Neuronal stem cell (in vitro differentiated cells): ENCODE measurements at regions not wholly inside any gene's neighbourhood (a gene's known extent, or its start where the extent isn't known, plus 50 kb on each side); places are given as distances from the start of the nearest gene placed in this dataset.

Experiments used
- DNase-seq: peaks from one replicate; pipeline ENCODE4 v3.0.0-alpha.2; 2013; ENCODE audit warnings: low spot score
- H2AFZ ChIP-seq: one replicate; pipeline ENCODE4 v1.6.1; 2013; ENCODE audit warnings: mild to moderate bottlenecking, low read length, inconsistent platforms
- H2AK5ac ChIP-seq: 2 replicates; pipeline ENCODE4 v1.6.1; 2013; ENCODE audit warnings: low read depth, mild to moderate bottlenecking, inconsistent platforms, low read length, moderate library complexity, mixed read lengths
- H2BK120ac ChIP-seq: 2 replicates; pipeline ENCODE4 v1.6.1; 2013; ENCODE audit warnings: low read depth, mild to moderate bottlenecking, inconsistent platforms, low read length, moderate library complexity, mixed read lengths
- H2BK12ac ChIP-seq: one replicate; pipeline ENCODE4 v1.6.1; 2013; ENCODE audit warnings: low read length, inconsistent platforms
- H2BK15ac ChIP-seq: 2 replicates; pipeline ENCODE4 v1.6.1; 2013; ENCODE audit warnings: mild to moderate bottlenecking, low read length, inconsistent platforms, mixed read lengths
- H2BK5ac ChIP-seq: one replicate; pipeline ENCODE4 v1.6.1; 2013; ENCODE audit warnings: inconsistent platforms, mild to moderate bottlenecking, low read length, moderate library complexity
- H3K14ac ChIP-seq: one replicate; pipeline ENCODE4 v1.6.1; 2013; ENCODE audit warnings: low read length, inconsistent platforms
- H3K18ac ChIP-seq: 2 replicates; pipeline ENCODE4 v1.6.1; 2013; ENCODE audit warnings: low read length, inconsistent platforms
- H3K23ac ChIP-seq: 2 replicates; pipeline ENCODE4 v1.6.1; 2013; ENCODE audit warnings: low read depth, mild to moderate bottlenecking, mixed read lengths, low read length, inconsistent platforms; ENCODE audit not compliant: poor library complexity
- H3K27ac ChIP-seq: replicated peaks from 3 replicates; pipeline ENCODE4 v1.5.1; 2013; ENCODE audit warnings: low read length, inconsistent platforms
- H3K27me3 ChIP-seq, 3 experiments: 2 replicates each; pipeline ENCODE4 v1.6.1; 2013; ENCODE audit warnings: low read length in 3 of 3, mild to moderate bottlenecking in 2 of 3, inconsistent platforms in 1 of 3, low read depth in 1 of 3, mixed read lengths in 1 of 3, moderate library complexity in 1 of 3; ENCODE audit not compliant: control insufficient read depth in 3 of 3, insufficient read depth in 3 of 3
- H3K36me3 ChIP-seq, 2 donors: replicated peaks in 1 of 2; 2 replicates each; pipeline ENCODE4 v1.6.1; 2013; ENCODE audit warnings: low read length in 2 of 2; ENCODE audit not compliant: control insufficient read depth in 2 of 2, insufficient read depth in 2 of 2
- H3K4ac ChIP-seq: 2 replicates; pipeline ENCODE4 v1.6.1; 2013; ENCODE audit warnings: inconsistent platforms, mild to moderate bottlenecking, low read length, moderate library complexity
- H3K4me1 ChIP-seq, 2 donors: 1 replicate in 1 of 2; 2 replicates in 1 of 2; pipeline ENCODE4 v1.6.1; 2013; ENCODE audit warnings: low read length in 2 of 2, low read depth in 1 of 2; ENCODE audit not compliant: control insufficient read depth in 2 of 2, insufficient read depth in 1 of 2
- H3K4me2 ChIP-seq: one replicate; pipeline ENCODE4 v1.6.1; 2013; ENCODE audit warnings: mild to moderate bottlenecking, low read length, inconsistent platforms; ENCODE audit not compliant: insufficient read depth, poor library complexity, severe bottlenecking
- H3K4me3 ChIP-seq, 2 donors: 2 replicates each; pipeline ENCODE4 v1.5.1; 2013; ENCODE audit warnings: low read length in 2 of 2, mild to moderate bottlenecking in 2 of 2, inconsistent platforms in 1 of 2, moderate library complexity in 1 of 2
- H3K79me1 ChIP-seq: one replicate; pipeline ENCODE4 v1.6.1; 2013; ENCODE audit warnings: low read depth, mild to moderate bottlenecking, inconsistent platforms, low read length, moderate library complexity
- H3K9ac ChIP-seq: one replicate; pipeline ENCODE4 v1.6.1; 2013; ENCODE audit warnings: mild to moderate bottlenecking, low read depth, low read length, inconsistent platforms; ENCODE audit not compliant: poor library complexity
- H3K9me3 ChIP-seq, 2 donors: replicated peaks in 1 of 2; 2 replicates each; pipeline versions ENCODE3 to v1.6.1; 2013; ENCODE audit warnings: low read length in 2 of 2, mild to moderate bottlenecking in 2 of 2, inconsistent platforms in 1 of 2, low read depth in 1 of 2, mixed read lengths in 1 of 2, moderate library complexity in 1 of 2; ENCODE audit not compliant: control insufficient read depth in 2 of 2, insufficient read depth in 1 of 2
- H4K8ac ChIP-seq: one replicate; pipeline ENCODE4 v1.6.1; 2013; ENCODE audit warnings: low read depth, mild to moderate bottlenecking, inconsistent platforms, low read length, moderate library complexity
- H4K91ac ChIP-seq: one replicate; pipeline ENCODE4 v1.6.1; 2013; ENCODE audit warnings: low read length, low read depth, mild to moderate bottlenecking, inconsistent platforms; ENCODE audit not compliant: poor library complexity
- WGBS, 2 donors: extraction: QIAGEN DNeasy Blood & Tissue Kit; methylation state at CpG; one replicate each; pipeline ENCODE4 v1.1.7; 2013; ENCODE audit warnings: missing lambda C conversion rate in 2 of 2, mixed read lengths in 1 of 2; ENCODE audit not compliant: insufficient read length in 2 of 2, insufficient replicate concordance in 1 of 2; ENCODE audit errors: extremely low coverage in 2 of 2; 5-methylcytosine and 5-hydroxymethylcytosine counted together

- no peak overlapping the region for H3K14ac ChIP-seq
- no peak overlapping the region for H2BK15ac ChIP-seq
- H3K9me3 ChIP-seq: no peaks in the 10 kb centered on the region
- H3K9ac ChIP-seq: no peak overlapping the region
- H3K23ac ChIP-seq: no peak overlapping the region
- no peak overlapping the region for H2AFZ ChIP-seq
- no peak overlapping the region for H2BK12ac ChIP-seq
- no peak for DNase-seq
- H3K4ac ChIP-seq: no peak overlapping the region
- H2AK5ac ChIP-seq: no peak overlapping the region
- H3K4me3 ChIP-seq: no peak overlapping the region
- H3K79me1 ChIP-seq: no peaks in the 10 kb centered on the region
- H3K18ac ChIP-seq: no peak overlapping the region
- no peak overlapping the region for H2BK120ac ChIP-seq
- no peak overlapping the region for H3K27ac ChIP-seq
- no peak overlapping the region for H2BK5ac ChIP-seq
- no peaks in the 10 kb centered on the region for H3K27me3 ChIP-seq
- H3K36me3 ChIP-seq: no peaks in the 10 kb centered on the region
- no peak overlapping the region for H4K8ac ChIP-seq
- no peak overlapping the region for H4K91ac ChIP-seq
- H3K4me1 ChIP-seq: no peaks in the 10 kb centered on the region
- WGBS, 2 donors: no CpG with 5 or more reads among the region's 1 CpG
- H3K4me2 ChIP-seq: no peak overlapping the region
Observed at GRCh38 chr12:80001562-80001961, 66.7 kb upstream of the PPP1R12A start.

GRCh38 chr12:80000831-80001230 lies 65.9 kb upstream of the PPP1R12A start:
- Histone ChIP-seq H2AFZ (no peak overlapping the region), H3K36me3 (no peaks in the 10 kb centered on the region), H3K27me3 (no peaks in the 10 kb centered on the region), H2BK12ac (no peak overlapping the region), H3K18ac (no peak overlapping the region), H3K79me1 (no peaks in the 10 kb centered on the region), H2BK120ac (no peak overlapping the region), H3K4me2 (no peak overlapping the region), H3K4ac (no peak overlapping the region), H4K8ac (no peak overlapping the region), H3K4me1 (no peaks in the 10 kb centered on the region), H3K9me3 (no peaks in the 10 kb centered on the region), H3K4me3 (no peak overlapping the region), H3K27ac (no peak overlapping the region), H2AK5ac (no peak overlapping the region), H2BK15ac (no peak overlapping the region), H3K14ac (no peak overlapping the region), H4K91ac (no peak overlapping the region), H3K9ac (no peak overlapping the region), H3K23ac (no peak overlapping the region), H2BK5ac (no peak overlapping the region)
- no peak for DNase-seq
- no CpG with 5 or more reads among the region's 1 CpG for WGBS, 2 donors

- no peak overlapping the region for H4K8ac ChIP-seq
- no peaks in the 10 kb centered on the region for H3K36me3 ChIP-seq
- no peak overlapping the region for H2AK5ac ChIP-seq
- no peak overlapping the region for H3K4me2 ChIP-seq
- no peak overlapping the region for H2BK12ac ChIP-seq
- H4K91ac ChIP-seq: no peak overlapping the region
- H3K79me1 ChIP-seq: no peaks in the 10 kb centered on the region
- no peak for DNase-seq
- H3K18ac ChIP-seq: no peak overlapping the region
- H3K23ac ChIP-seq: no peak overlapping the region
- H2BK15ac ChIP-seq: no peak overlapping the region
- H3K4ac ChIP-seq: no peak overlapping the region
- WGBS, 2 donors: no CpG with 5 or more reads among the region's 1 CpG
- no peak overlapping the region for H2BK120ac ChIP-seq
- no peak overlapping the region for H2AFZ ChIP-seq
- no peak overlapping the region for H2BK5ac ChIP-seq
- H3K14ac ChIP-seq: no peak overlapping the region
- H3K4me1 ChIP-seq: no peaks in the 10 kb centered on the region
- H3K9ac ChIP-seq: no peak overlapping the region
- no peak overlapping the region for H3K27ac ChIP-seq
- no peak overlapping the region for H3K4me3 ChIP-seq
- no peaks in the 10 kb centered on the region for H3K27me3 ChIP-seq
- no peaks in the 10 kb centered on the region for H3K9me3 ChIP-seq
Observed at GRCh38 chr12:79998554-79998953, 63.7 kb upstream of the PPP1R12A start.

- no peak overlapping the region for H3K4me3 ChIP-seq
- H3K4ac ChIP-seq: no peak overlapping the region
- H3K4me1 ChIP-seq: no peaks in the 10 kb centered on the region
- H3K14ac ChIP-seq: no peak overlapping the region
- no peak overlapping the region for H2BK5ac ChIP-seq
- H3K4me2 ChIP-seq: no peak overlapping the region
- H2AFZ ChIP-seq: no peak overlapping the region
- no peak overlapping the region for H2BK12ac ChIP-seq
- H3K27ac ChIP-seq: no peak overlapping the region
- H3K9me3 ChIP-seq: no peaks in the 10 kb centered on the region
- H3K23ac ChIP-seq: no peak overlapping the region
- H2BK120ac ChIP-seq: no peak overlapping the region
- H2AK5ac ChIP-seq: no peak overlapping the region
- no peaks in the 10 kb centered on the region for H3K36me3 ChIP-seq
- H3K79me1 ChIP-seq: no peaks in the 10 kb centered on the region
- no peak overlapping the region for H4K91ac ChIP-seq
- H3K18ac ChIP-seq: no peak overlapping the region
- H3K27me3 ChIP-seq: no peaks in the 10 kb centered on the region
- H4K8ac ChIP-seq: no peak overlapping the region
- WGBS, 2 donors: no CpG with 5 or more reads among the region's 2 CpGs
- no peak overlapping the region for H2BK15ac ChIP-seq
- DNase-seq: no peak
- no peak overlapping the region for H3K9ac ChIP-seq
Observed at GRCh38 chr12:79997096-79997791, 62.3 kb upstream of the PPP1R12A start.
